ENCODE measurements at regions not wholly inside any gene's neighbourhood (a gene's known extent, or its start where the extent isn't known, plus 50 kb on each side); places are given as distances from the start of the nearest gene placed in this dataset.

DNA sequence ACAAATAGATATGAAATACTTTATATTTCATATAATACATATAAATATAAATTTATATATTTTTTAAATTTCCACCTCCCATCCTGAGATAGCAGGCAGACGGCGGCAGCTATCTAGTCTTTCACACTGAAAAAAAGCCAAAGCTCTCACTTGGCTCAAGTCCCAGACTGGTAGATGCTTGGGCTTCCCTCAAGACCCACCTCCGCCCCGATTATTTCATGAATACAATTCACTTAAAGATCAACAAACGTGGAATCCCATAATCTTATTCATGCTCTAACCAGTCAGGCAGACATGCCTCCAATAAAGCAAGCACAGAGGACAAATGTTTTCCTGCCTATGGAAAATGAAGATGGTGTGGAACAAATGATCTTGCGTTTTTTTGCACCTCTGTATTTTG, 275.9 kb upstream of the NR2F2 start:
- Histone ChIP-seq H3K4me3 (ENCODE audit: low read depth in 2 of 2, low read length in 1 of 2) (no peak overlapping the region), H4K20me1 (ENCODE audit: insufficient read depth) (no peaks in the 10 kb centered on the region), H3K36me3 (replicated peaks in 1 of 2; ENCODE audit: control insufficient read depth in 1 of 2, insufficient read depth in 2 of 2, low read length in 1 of 2) (no peaks in the 10 kb centered on the region), H3K9me2 (no peaks in the 10 kb centered on the region), H3K9me3 (no peaks in the 10 kb centered on the region), H3K27me3 (ENCODE audit: insufficient read depth) (no peaks in the 10 kb centered on the region), H3K79me2 (ENCODE audit: insufficient read depth) (no peaks in the 10 kb centered on the region), H3K27ac (ENCODE audit: low read depth in 2 of 2, low read length in 1 of 2) (no peak overlapping the region), H3K9ac (no peak overlapping the region), H3K4me2 (no peak overlapping the region), H3K4me1 (ENCODE audit: control insufficient read depth in 1 of 2, insufficient read depth in 2 of 2, low read depth in 1 of 2, low read length in 1 of 2) (no peaks in the 10 kb centered on the region), H2AFZ (ENCODE audit: low read depth) (no peak overlapping the region), H3F3A (replicated peaks; ENCODE audit: insufficient read depth) (no peaks in the 10 kb centered on the region)
- ChIA-PET CTCF (no interaction called here), POLR2A (no interaction called here)
- no peak for TF ChIP-seq FOXM1 (IDR thresholded peaks at IDR 0.05; ENCODE audit: low read depth)
- no peak for TF ChIP-seq NFIC (IDR thresholded peaks at IDR 0.05; ENCODE audit: borderline replicate concordance)
- TF ChIP-seq POLR2AphosphoS5 (IDR thresholded peaks at IDR 0.05; ENCODE audit: low read depth, low read length) = no peak
- TF ChIP-seq GATA2 (CRISPR knock-in tag; IDR thresholded peaks at IDR 0.05) = no peak
- TF ChIP-seq, protein P1, sequence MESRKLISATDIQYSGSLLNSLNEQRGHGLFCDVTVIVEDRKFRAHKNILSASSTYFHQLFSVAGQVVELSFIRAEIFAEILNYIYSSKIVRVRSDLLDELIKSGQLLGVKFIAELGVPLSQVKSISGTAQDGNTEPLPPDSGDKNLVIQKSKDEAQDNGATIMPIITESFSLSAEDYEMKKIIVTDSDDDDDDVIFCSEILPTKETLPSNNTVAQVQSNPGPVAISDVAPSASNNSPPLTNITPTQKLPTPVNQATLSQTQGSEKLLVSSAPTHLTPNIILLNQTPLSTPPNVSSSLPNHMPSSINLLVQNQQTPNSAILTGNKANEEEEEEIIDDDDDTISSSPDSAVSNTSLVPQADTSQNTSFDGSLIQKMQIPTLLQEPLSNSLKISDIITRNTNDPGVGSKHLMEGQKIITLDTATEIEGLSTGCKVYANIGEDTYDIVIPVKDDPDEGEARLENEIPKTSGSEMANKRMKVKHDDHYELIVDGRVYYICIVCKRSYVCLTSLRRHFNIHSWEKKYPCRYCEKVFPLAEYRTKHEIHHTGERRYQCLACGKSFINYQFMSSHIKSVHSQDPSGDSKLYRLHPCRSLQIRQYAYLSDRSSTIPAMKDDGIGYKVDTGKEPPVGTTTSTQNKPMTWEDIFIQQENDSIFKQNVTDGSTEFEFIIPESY (IDR thresholded peaks at IDR 0.05; ENCODE audit: borderline replicate concordance, low read depth) = no peak
- TF ChIP-seq TEAD4 (IDR thresholded peaks at IDR 0.05; ENCODE audit: borderline replicate concordance, insufficient read depth) = no peak
- no peak for TF ChIP-seq MEF2A (IDR thresholded peaks at IDR 0.05; ENCODE audit: borderline replicate concordance, low read depth)
- no peak for TF ChIP-seq MXI1 (IDR thresholded peaks at IDR 0.05; ENCODE audit: low read depth, low read length)
- no peak for TF ChIP-seq EP300 (IDR thresholded peaks at IDR 0.05; ENCODE audit: borderline replicate concordance in 1 of 2, low read depth in 1 of 2, low read length in 1 of 2)
- TF ChIP-seq RAD21 (IDR thresholded peaks at IDR 0.05; ENCODE audit: low read length) = no peak
- TF ChIP-seq, protein P2, sequence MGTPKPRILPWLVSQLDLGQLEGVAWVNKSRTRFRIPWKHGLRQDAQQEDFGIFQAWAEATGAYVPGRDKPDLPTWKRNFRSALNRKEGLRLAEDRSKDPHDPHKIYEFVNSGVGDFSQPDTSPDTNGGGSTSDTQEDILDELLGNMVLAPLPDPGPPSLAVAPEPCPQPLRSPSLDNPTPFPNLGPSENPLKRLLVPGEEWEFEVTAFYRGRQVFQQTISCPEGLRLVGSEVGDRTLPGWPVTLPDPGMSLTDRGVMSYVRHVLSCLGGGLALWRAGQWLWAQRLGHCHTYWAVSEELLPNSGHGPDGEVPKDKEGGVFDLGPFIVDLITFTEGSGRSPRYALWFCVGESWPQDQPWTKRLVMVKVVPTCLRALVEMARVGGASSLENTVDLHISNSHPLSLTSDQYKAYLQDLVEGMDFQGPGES (IDR thresholded peaks at IDR 0.05; ENCODE audit: low read depth, low read length) = no peak
- no peak for TF ChIP-seq TAF1 (IDR thresholded peaks at IDR 0.05; ENCODE audit: borderline replicate concordance, low read depth, low read length)
- no peak for TF ChIP-seq FOXJ3 (CRISPR knock-in tag; IDR thresholded peaks at IDR 0.05)
- TF ChIP-seq, protein P3, sequence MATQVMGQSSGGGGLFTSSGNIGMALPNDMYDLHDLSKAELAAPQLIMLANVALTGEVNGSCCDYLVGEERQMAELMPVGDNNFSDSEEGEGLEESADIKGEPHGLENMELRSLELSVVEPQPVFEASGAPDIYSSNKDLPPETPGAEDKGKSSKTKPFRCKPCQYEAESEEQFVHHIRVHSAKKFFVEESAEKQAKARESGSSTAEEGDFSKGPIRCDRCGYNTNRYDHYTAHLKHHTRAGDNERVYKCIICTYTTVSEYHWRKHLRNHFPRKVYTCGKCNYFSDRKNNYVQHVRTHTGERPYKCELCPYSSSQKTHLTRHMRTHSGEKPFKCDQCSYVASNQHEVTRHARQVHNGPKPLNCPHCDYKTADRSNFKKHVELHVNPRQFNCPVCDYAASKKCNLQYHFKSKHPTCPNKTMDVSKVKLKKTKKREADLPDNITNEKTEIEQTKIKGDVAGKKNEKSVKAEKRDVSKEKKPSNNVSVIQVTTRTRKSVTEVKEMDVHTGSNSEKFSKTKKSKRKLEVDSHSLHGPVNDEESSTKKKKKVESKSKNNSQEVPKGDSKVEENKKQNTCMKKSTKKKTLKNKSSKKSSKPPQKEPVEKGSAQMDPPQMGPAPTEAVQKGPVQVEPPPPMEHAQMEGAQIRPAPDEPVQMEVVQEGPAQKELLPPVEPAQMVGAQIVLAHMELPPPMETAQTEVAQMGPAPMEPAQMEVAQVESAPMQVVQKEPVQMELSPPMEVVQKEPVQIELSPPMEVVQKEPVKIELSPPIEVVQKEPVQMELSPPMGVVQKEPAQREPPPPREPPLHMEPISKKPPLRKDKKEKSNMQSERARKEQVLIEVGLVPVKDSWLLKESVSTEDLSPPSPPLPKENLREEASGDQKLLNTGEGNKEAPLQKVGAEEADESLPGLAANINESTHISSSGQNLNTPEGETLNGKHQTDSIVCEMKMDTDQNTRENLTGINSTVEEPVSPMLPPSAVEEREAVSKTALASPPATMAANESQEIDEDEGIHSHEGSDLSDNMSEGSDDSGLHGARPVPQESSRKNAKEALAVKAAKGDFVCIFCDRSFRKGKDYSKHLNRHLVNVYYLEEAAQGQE (IDR thresholded peaks at IDR 0.05; ENCODE audit: low read depth, low read length) = no peak
- no peak for TF ChIP-seq YY1 (IDR thresholded peaks at IDR 0.05; ENCODE audit: low read depth)
- WGBS (ENCODE audit: low lambda C conversion rate) = 26% methylated on average over 6 of the region's 6 CpGs
- no peak for DNase-seq
